HEK293 (cell line): ENCODE measurements at regions not wholly inside any gene's neighbourhood (a gene's known extent, or its start where the extent isn't known, plus 50 kb on each side); places are given as distances from the start of the nearest gene placed in this dataset.

ENCODE experiments used
- CTCF ChIA-PET: fragments of 350-600 bp; formaldehyde crosslinking; extraction: SDS; loops from one replicate; lab custom pipeline; 2021; ENCODE audit warnings: antibody characterized with exemption; lab: Yijun Ruan, JAX
- POLR2A ChIA-PET: fragments of 300-600 bp; formaldehyde crosslinking; extraction: SDS; loops from one replicate; lab custom pipeline; 2020; ENCODE audit warnings: antibody characterized with exemption, inconsistent platforms; lab: Yijun Ruan, JAX
- H3K27ac ChIP-seq: fragments of 200-500 bp; sonication (Bioruptor generic); 2 replicates; pipeline ENCODE4 v1.5.1; 2014; ENCODE audit warnings: low read depth, low read length, control low read depth, inconsistent platforms; ENCODE audit errors: extremely low read depth
- H3K36me3 ChIP-seq, 2 experiments: fragments of 200-500 bp in 1 of 2; sonication (Bioruptor generic) in 1 of 2; 1 replicate in 1 of 2; 2 replicates in 1 of 2; pipeline ENCODE4 v1.5.1; 2014 to 2017; ENCODE audit warnings: inconsistent platforms in 2 of 2, low read length in 2 of 2; ENCODE audit not compliant: control insufficient read depth in 2 of 2, insufficient read depth in 1 of 2
- H3K4me1 ChIP-seq: fragments of 200-500 bp; sonication (Bioruptor generic); 2 replicates; pipeline ENCODE4 v1.5.1; 2014; ENCODE audit warnings: mild to moderate bottlenecking, low read length, inconsistent platforms; ENCODE audit not compliant: control insufficient read depth, insufficient read depth
- H3K4me3 ChIP-seq: 2 replicates; pipeline ENCODE4 v1.5.1; 2011; ENCODE audit warnings: low read depth, mild to moderate bottlenecking, control low read depth, low read length, moderate library complexity
- H3K9me3 ChIP-seq: fragments of 200-500 bp; sonication (Bioruptor generic); 2 replicates; pipeline ENCODE4 v1.5.1; 2014; ENCODE audit warnings: low read depth, low read length, inconsistent platforms; ENCODE audit not compliant: control insufficient read depth, insufficient read depth
- AEBP2 ChIP-seq: fragments of 450-650 bp; formaldehyde crosslinking; IDR thresholded peaks from 2 replicates; pipeline ENCODE4 v1.5.1; 2016; ENCODE audit warnings: missing biosample characterization, missing genetic modification characterization, borderline replicate concordance
- FEZF1 ChIP-seq: fragments of 450-650 bp; formaldehyde crosslinking; IDR thresholded peaks from 2 replicates; pipeline ENCODE4 v1.5.1; 2016; ENCODE audit warnings: missing biosample characterization, missing genetic modification characterization
- INSM2 ChIP-seq: fragments of 450-650 bp; formaldehyde crosslinking; IDR thresholded peaks from 2 replicates; pipeline ENCODE4 v1.5.1; 2016; ENCODE audit warnings: missing biosample characterization, missing genetic modification characterization
- MZF1 ChIP-seq: fragments of 450-650 bp; formaldehyde crosslinking; IDR thresholded peaks from 2 replicates; pipeline ENCODE4 v1.5.1; 2017; ENCODE audit warnings: missing biosample characterization, missing genetic modification characterization, borderline replicate concordance
- OVOL3 ChIP-seq: fragments of 450-650 bp; formaldehyde crosslinking; IDR thresholded peaks from 2 replicates; pipeline ENCODE4 v1.5.1; 2016; ENCODE audit warnings: missing biosample characterization, missing genetic modification characterization
- SP7 ChIP-seq: fragments of 450-650 bp; formaldehyde crosslinking; IDR thresholded peaks from 2 replicates; pipeline ENCODE4 v1.5.1; 2016; ENCODE audit warnings: missing biosample characterization, missing genetic modification characterization
- ZBTB10 ChIP-seq: fragments of 450-650 bp; formaldehyde crosslinking; IDR thresholded peaks from 2 replicates; pipeline ENCODE4 v1.5.1; 2016; ENCODE audit warnings: missing biosample characterization, missing genetic modification characterization
- ZBTB48 ChIP-seq: fragments of 450-650 bp; formaldehyde crosslinking; IDR thresholded peaks from 2 replicates; pipeline ENCODE4 v1.5.1; 2016; ENCODE audit warnings: missing biosample characterization, missing genetic modification characterization
- ZFHX2 ChIP-seq: fragments of 450-650 bp; formaldehyde crosslinking; conservative IDR thresholded peaks from 2 replicates; pipeline ENCODE4 v1.5.1; 2016; ENCODE audit warnings: missing biosample characterization, missing genetic modification characterization
- ZFP69B ChIP-seq: fragments of 450-650 bp; formaldehyde crosslinking; IDR thresholded peaks from 2 replicates; pipeline ENCODE4 v1.5.1; 2016; ENCODE audit warnings: missing biosample characterization, missing genetic modification characterization
- ZNF132 ChIP-seq: fragments of 450-650 bp; formaldehyde crosslinking; IDR thresholded peaks from 2 replicates; pipeline ENCODE4 v1.5.1; 2017; ENCODE audit warnings: missing biosample characterization, missing genetic modification characterization, borderline replicate concordance
- ZNF174 ChIP-seq: fragments of 450-650 bp; formaldehyde crosslinking; IDR thresholded peaks from 2 replicates; pipeline ENCODE4 v1.5.0; 2017; ENCODE audit warnings: missing biosample characterization, mild to moderate bottlenecking, missing genetic modification characterization
- ZNF274 ChIP-seq, 2 experiments: fragments of 200-500 bp in 1 of 2; fragments of 450-650 bp in 1 of 2; sonication (Bioruptor generic) in 1 of 2; formaldehyde crosslinking in 1 of 2; IDR thresholded peaks; 2 replicates each; pipeline versions ENCODE4 v1.5.1 to v1.6.1; 2014 to 2016; ENCODE audit warnings: borderline replicate concordance in 1 of 2, inconsistent platforms in 1 of 2, low read length in 1 of 2, missing biosample characterization in 1 of 2, missing genetic modification characterization in 1 of 2
- ZNF324 ChIP-seq: fragments of 450-650 bp; formaldehyde crosslinking; IDR thresholded peaks from 2 replicates; pipeline ENCODE4 v1.5.1; 2016; ENCODE audit warnings: missing biosample characterization, missing genetic modification characterization
- ZNF514 ChIP-seq: fragments of 450-650 bp; formaldehyde crosslinking; IDR thresholded peaks from 2 replicates; pipeline ENCODE4 v1.5.1; 2016; ENCODE audit warnings: missing biosample characterization, missing genetic modification characterization
- ZNF561 ChIP-seq: fragments of 450-650 bp; IDR thresholded peaks from 2 replicates; pipeline ENCODE4 v1.5.1; 2018; ENCODE audit warnings: missing biosample characterization, missing genetic modification characterization, borderline replicate concordance
- ZNF585B ChIP-seq: fragments of 450-650 bp; formaldehyde crosslinking; IDR thresholded peaks from 2 replicates; pipeline ENCODE4 v1.5.1; 2016; ENCODE audit warnings: missing biosample characterization, missing genetic modification characterization
- ZNF626 ChIP-seq: fragments of 450-650 bp; sonication (Bioruptor Pico); formaldehyde crosslinking; IDR thresholded peaks from 2 replicates; pipeline ENCODE4 v1.5.1; 2018; ENCODE audit warnings: missing biosample characterization, missing genetic modification characterization, inconsistent platforms
- ZNF670 ChIP-seq: fragments of 450-650 bp; formaldehyde crosslinking; IDR thresholded peaks from 2 replicates; pipeline ENCODE4 v1.5.1; 2016; ENCODE audit warnings: missing biosample characterization, missing genetic modification characterization, low read depth
- ZNF677 ChIP-seq: fragments of 450-650 bp; IDR thresholded peaks from 2 replicates; pipeline ENCODE4 v1.5.0; 2018; ENCODE audit warnings: missing biosample characterization, mild to moderate bottlenecking, missing genetic modification characterization, moderate library complexity
- ZNF76 ChIP-seq: fragments of 450-650 bp; formaldehyde crosslinking; IDR thresholded peaks from 2 replicates; pipeline ENCODE4; 2016; ENCODE audit warnings: low read depth, missing biosample characterization, missing genetic modification characterization, borderline replicate concordance
- ZNF837 ChIP-seq: fragments of 450-650 bp; formaldehyde crosslinking; IDR thresholded peaks from 2 replicates; pipeline ENCODE4 v1.5.1; 2016; ENCODE audit warnings: missing biosample characterization, missing genetic modification characterization

GRCh38 chr5:81904166-81904565, 67.7 kb upstream of the ATG10 start:
- Histone ChIP-seq H3K4me1 (peaks cover 10% of the 10 kb centered on the region), H3K36me3 (no peaks in the 10 kb centered on the region), H3K27ac (no peak overlapping the region), H3K9me3 (no peaks in the 10 kb centered on the region), H3K4me3 (no peak overlapping the region)
- ChIA-PET CTCF (interaction anchor here (0.9 kb wide), 1 partner anchor 262 kb away, joined by 4 read pairs; no protein-coding TSS in a partner anchor), POLR2A (no interaction called here)
- TF ChIP-seq ZNF174 (tag by site-specific recombination) (no peak), ZNF670 (tag by site-specific recombination) (no peak), ZNF132 (tag by site-specific recombination) (no peak), ZNF677 (tag by site-specific recombination) (no peak), ZFP69B (no peak), ZNF274 (IDR thresholded peaks at IDR 0.05; ENCODE audit: low read length) (no peak), ZNF274 (tag by site-specific recombination; IDR thresholded peaks at IDR 0.05; ENCODE audit: borderline replicate concordance) (no peak), ZFHX2 (tag by site-specific recombination) (no peak), MZF1 (tag by site-specific recombination) (no peak), ZNF561 (tag by site-specific recombination) (no peak), ZNF76 (tag by site-specific recombination) (no peak), ZNF514 (tag by site-specific recombination) (no peak), ZNF324 (tag by site-specific recombination) (no peak), ZBTB48 (no peak), FEZF1 (no peak)

GRCh38 chr5:81901586-81901985, 70.2 kb upstream of the ATG10 start:
- Histone ChIP-seq H3K4me3 (no peak overlapping the region), H3K27ac (no peak overlapping the region), H3K9me3 (no peaks in the 10 kb centered on the region), H3K4me1 (no peaks in the 10 kb centered on the region), H3K36me3 (no peaks in the 10 kb centered on the region)
- no peak for TF ChIP-seq ZNF837
- TF ChIP-seq SP7: no peak
- TF ChIP-seq AEBP2 (tag by site-specific recombination): no peak
- TF ChIP-seq OVOL3 (tag by site-specific recombination): no peak
- TF ChIP-seq ZNF670 (tag by site-specific recombination): no peak
- CTCF ChIA-PET: no interaction called here
- POLR2A ChIA-PET: no interaction called here

GRCh38 chr5:81899123-81899522, 72.7 kb upstream of the ATG10 start:
- H3K4me1 ChIP-seq: no peaks in the 10 kb centered on the region
- no peak overlapping the region for H3K27ac ChIP-seq
- CTCF ChIA-PET: no interaction called here
- no peaks in the 10 kb centered on the region for H3K36me3 ChIP-seq
- no peak overlapping the region for H3K4me3 ChIP-seq
- TF ChIP-seq ZNF585B (tag by site-specific recombination) (no peak), INSM2 (tag by site-specific recombination) (no peak), ZNF626 (tag by site-specific recombination) (no peak), ZBTB10 (no peak)
- TF ChIP-seq, all 188 proteins: peak for 0
- no peaks in the 10 kb centered on the region for H3K9me3 ChIP-seq
- POLR2A ChIA-PET: no interaction called here
